Epithelial cell of proximal tubule (primary cell): ENCODE measurements at regions not wholly inside any gene's neighbourhood (a gene's known extent, or its start where the extent isn't known, plus 50 kb on each side); places are given as distances from the start of the nearest gene placed in this dataset.

Source experiments
- DNase-seq: peaks from one replicate; pipeline ENCODE4 v3.0.0-alpha.2; 2011; ENCODE audit warnings: low read depth
- H3K4me3 ChIP-seq: 2 replicates; pipeline ENCODE4 v1.5.1; 2011; ENCODE audit warnings: low read depth, mild to moderate bottlenecking, low read length
- TF ChIP-seq, protein P1 (sequence below): conservative IDR thresholded peaks from 2 replicates; pipeline ENCODE4 v1.5.1; 2012; ENCODE audit warnings: low read depth, mild to moderate bottlenecking, low read length

DNA sequence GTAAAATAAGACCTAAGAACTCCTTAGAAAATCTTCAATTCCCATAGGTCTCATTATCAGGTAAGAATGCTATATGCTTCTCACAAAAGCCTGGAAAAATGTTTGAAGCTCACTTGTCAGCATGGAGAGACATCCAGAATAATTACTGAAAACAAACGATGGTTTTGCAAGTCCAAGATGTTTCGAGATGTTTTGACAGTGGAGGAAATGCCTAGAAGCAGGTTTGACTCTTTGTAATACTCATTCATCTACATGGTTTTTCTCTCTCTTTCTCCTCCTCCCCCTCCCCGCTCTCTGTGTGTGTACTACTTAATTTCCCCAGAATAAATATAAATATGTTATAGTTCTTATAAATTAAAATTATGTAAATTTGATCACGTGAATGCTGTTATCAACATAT is 131.9 kb upstream of the NR3C2 start:
- no peak for DNase-seq
- TF ChIP-seq, protein P1, sequence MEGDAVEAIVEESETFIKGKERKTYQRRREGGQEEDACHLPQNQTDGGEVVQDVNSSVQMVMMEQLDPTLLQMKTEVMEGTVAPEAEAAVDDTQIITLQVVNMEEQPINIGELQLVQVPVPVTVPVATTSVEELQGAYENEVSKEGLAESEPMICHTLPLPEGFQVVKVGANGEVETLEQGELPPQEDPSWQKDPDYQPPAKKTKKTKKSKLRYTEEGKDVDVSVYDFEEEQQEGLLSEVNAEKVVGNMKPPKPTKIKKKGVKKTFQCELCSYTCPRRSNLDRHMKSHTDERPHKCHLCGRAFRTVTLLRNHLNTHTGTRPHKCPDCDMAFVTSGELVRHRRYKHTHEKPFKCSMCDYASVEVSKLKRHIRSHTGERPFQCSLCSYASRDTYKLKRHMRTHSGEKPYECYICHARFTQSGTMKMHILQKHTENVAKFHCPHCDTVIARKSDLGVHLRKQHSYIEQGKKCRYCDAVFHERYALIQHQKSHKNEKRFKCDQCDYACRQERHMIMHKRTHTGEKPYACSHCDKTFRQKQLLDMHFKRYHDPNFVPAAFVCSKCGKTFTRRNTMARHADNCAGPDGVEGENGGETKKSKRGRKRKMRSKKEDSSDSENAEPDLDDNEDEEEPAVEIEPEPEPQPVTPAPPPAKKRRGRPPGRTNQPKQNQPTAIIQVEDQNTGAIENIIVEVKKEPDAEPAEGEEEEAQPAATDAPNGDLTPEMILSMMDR = no peak

DNA sequence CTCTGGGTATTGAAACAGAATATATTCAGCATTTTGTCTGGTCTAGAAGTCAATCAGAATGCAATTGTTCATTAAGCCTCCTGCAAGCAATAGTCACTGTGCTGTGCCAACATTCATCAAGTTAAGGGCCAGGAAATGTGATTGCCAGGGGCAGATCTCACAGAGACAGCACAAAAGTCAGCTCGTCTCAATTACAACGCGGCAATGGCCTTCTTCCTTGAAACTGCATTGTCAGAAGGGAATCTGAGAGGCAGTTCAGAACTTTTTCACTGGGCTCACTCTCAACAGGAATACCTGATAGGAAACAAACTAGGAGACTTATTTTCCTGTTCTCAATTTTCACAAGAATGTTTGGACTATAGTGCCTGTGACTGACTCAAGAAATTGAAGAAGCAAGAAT is 131.1 kb upstream of the NR3C2 start:
- H3K4me3 ChIP-seq = no peak overlapping the region
- TF ChIP-seq, protein P1 = no peak
- no peak for DNase-seq

More for the DNA sequence above, 131.9 kb upstream of the NR3C2 start:
- H3K4me3 ChIP-seq = no peak overlapping the region

DNA sequence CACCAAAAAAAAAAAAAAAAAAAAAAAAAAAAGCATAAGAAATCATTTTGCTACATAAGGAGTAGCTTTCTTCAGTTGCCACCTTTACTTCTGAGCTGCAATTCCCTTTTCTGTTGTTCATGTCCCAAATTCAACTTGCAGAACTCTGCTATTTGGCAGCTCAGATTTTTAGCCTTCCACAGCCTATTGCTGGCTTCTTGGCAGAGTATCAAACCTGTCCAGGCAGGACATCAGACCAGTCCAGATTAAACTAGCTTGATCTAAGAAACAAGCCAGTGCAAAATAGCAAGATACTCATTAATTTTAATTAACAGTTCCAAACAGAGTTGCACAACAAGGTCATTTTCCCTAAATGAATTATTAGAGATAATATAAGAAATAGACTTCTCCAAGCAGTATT is 123.6 kb upstream of the NR3C2 start:
- no peak overlapping the region for H3K4me3 ChIP-seq
- no peak for DNase-seq
- TF ChIP-seq, protein P1 = no peak

DNA sequence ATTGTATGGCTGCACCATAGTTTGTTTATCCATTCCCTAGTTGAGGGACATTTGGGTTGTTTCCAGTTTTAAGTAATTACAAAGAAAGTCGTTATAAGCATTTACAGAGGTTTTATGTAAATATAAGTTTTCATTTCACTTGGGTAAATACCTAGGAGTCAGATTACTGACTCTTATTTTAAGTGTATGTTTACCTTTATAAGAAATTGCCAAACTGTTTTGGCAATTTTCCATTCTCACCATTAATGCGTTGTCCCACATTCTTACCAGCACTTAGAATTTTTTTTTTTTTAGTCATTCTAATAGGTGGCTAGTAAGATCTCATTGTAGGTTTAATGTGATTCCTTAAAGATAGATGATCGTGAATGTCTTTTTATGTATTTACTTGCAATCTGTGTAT is 121.5 kb upstream of the NR3C2 start:
- no peak for DNase-seq
- no peak overlapping the region for H3K4me3 ChIP-seq
- TF ChIP-seq, protein P1 = no peak

DNA sequence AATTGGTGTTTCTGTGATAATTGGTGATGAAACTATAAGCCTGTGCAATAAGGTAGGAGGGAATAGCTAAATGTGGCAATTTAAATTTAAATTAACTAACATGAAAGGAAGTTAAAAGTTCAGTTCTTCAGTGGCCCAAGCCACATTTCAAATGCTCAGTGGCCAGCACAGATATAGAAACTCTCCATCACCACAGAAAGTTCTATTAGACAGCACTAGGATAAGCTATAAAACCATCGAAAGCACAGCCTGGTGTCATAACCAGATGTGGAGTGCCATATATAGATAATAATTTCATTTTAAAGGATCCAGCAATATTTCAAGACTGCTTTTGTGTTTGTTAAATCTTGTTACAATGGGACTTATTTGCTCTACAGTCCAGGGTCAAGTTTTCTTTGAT is 119.3 kb upstream of the NR3C2 start:
- H3K4me3 ChIP-seq = no peak overlapping the region
- TF ChIP-seq, protein P1 = no peak
- no peak for DNase-seq

DNA sequence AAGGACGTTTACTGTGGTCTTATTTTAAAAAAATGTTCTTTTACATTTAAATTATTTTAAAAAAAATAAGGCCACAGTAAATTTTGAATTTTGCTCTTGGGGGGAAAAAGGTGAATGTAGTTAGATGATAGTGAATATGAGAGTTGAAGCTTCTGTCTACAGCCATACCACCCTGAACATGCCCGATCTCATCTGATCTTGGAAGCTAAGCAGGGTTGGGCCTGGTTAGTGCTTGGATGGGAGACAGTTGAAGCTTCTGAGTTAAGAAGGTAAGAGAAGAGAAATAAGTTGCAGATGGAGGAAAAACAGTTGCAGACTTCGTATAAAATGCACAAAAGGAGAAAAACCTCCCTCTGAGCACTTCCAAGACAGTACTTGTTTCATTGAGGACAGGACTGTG is 115.6 kb upstream of the NR3C2 start:
- no peak for DNase-seq
- TF ChIP-seq, protein P1 = no peak
- no peak overlapping the region for H3K4me3 ChIP-seq

DNA sequence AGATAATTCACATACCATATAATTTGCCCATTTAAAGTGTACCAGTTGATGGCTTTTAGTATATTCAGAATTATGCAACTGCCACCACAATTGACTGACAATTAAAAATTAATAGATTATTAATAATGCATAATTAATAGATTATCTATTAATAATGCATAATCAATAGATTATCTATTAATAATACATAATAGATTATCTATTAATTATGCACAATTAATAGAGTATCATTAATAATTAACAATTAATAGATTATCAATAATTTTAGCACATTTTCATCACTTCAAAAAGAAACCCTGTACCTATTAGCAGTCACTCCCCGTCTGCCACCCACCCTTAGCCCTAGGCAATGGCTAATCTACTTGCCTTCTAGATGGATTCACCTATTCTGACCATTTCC is 108.6 kb upstream of the NR3C2 start:
- TF ChIP-seq, protein P1 = no peak
- no peak for DNase-seq
- H3K4me3 ChIP-seq = no peak overlapping the region
